ENCODE measurements at regions not wholly inside any gene's neighbourhood (a gene's known extent, or its start where the extent isn't known, plus 50 kb on each side); places are given as distances from the start of the nearest gene placed in this dataset.

- no peaks in the 10 kb centered on the region for H3K36me3 ChIP-seq (ENCODE audit: control insufficient read depth, insufficient read depth, low read length)
- Mint-ChIP-seq H3K36me3 (ENCODE audit: insufficient read depth, unreplicated experiment) (no peaks in the 10 kb centered on the region), H3K4me3 (ENCODE audit: unreplicated experiment) (no peak overlapping the region), H3K9me3 (ENCODE audit: unreplicated experiment) (no peaks in the 10 kb centered on the region), H3K27ac (ENCODE audit: unreplicated experiment) (no peak overlapping the region), H3K4me1 (ENCODE audit: low read depth, unreplicated experiment) (no peaks in the 10 kb centered on the region), H3K27me3 (ENCODE audit: insufficient read depth, unreplicated experiment) (no peaks in the 10 kb centered on the region)
- no peak overlapping the region for H3K4me3 ChIP-seq (ENCODE audit: low read depth, low read length)
- H3K4me1 ChIP-seq = no peaks in the 10 kb centered on the region
- no peaks in the 10 kb centered on the region for H3K9me3 ChIP-seq
- intact Hi-C loops (cut with micrococcal nuclease; ENCODE audit: unreplicated experiment) = no loop called here
- ChIA-PET CTCF (no interaction called here), POLR2A (interaction anchor here (0.6 kb wide), 1 partner anchor 880 kb away, joined by 7 read pairs; no protein-coding TSS in a partner anchor)
- no peaks in the 10 kb centered on the region for H3K27me3 ChIP-seq (replicated peaks; ENCODE audit: control insufficient read depth, insufficient read depth, low read length)
- BruUV-seq (replicated peaks) = no TSS peak
- TF ChIP-seq, protein P1, sequence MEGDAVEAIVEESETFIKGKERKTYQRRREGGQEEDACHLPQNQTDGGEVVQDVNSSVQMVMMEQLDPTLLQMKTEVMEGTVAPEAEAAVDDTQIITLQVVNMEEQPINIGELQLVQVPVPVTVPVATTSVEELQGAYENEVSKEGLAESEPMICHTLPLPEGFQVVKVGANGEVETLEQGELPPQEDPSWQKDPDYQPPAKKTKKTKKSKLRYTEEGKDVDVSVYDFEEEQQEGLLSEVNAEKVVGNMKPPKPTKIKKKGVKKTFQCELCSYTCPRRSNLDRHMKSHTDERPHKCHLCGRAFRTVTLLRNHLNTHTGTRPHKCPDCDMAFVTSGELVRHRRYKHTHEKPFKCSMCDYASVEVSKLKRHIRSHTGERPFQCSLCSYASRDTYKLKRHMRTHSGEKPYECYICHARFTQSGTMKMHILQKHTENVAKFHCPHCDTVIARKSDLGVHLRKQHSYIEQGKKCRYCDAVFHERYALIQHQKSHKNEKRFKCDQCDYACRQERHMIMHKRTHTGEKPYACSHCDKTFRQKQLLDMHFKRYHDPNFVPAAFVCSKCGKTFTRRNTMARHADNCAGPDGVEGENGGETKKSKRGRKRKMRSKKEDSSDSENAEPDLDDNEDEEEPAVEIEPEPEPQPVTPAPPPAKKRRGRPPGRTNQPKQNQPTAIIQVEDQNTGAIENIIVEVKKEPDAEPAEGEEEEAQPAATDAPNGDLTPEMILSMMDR (IDR thresholded peaks at IDR 0.05; ENCODE audit: insufficient read depth in 1 of 2, low read depth in 1 of 2, low read length in 1 of 2, severe bottlenecking in 1 of 2, unreplicated experiment in 1 of 2) = no peak
- no peak for DNase-seq
These were observed 476.8 kb downstream of the COG6 start for GRCh38 chr13:40132249-40132648.

- no peaks in the 10 kb centered on the region for H3K9me3 Mint-ChIP-seq (ENCODE audit: unreplicated experiment)
- TF ChIP-seq, protein P1 (IDR thresholded peaks at IDR 0.05; ENCODE audit: insufficient read depth in 1 of 2, low read depth in 1 of 2, low read length in 1 of 2, severe bottlenecking in 1 of 2, unreplicated experiment in 1 of 2) = no peak
- Histone ChIP-seq H3K4me1 (no peaks in the 10 kb centered on the region), H3K4me3 (ENCODE audit: low read depth, low read length) (no peak overlapping the region), H3K36me3 (ENCODE audit: control insufficient read depth, insufficient read depth, low read length) (no peaks in the 10 kb centered on the region), H3K27me3 (replicated peaks; ENCODE audit: control insufficient read depth, insufficient read depth, low read length) (no peaks in the 10 kb centered on the region), H3K9me3 (no peaks in the 10 kb centered on the region)
- no TSS peak for BruUV-seq (replicated peaks)
- H3K36me3 Mint-ChIP-seq (ENCODE audit: insufficient read depth, unreplicated experiment) = no peaks in the 10 kb centered on the region
- POLR2A ChIA-PET = no interaction called here
- intact Hi-C loops (cut with micrococcal nuclease; ENCODE audit: unreplicated experiment) = no loop called here
- H3K27ac Mint-ChIP-seq (ENCODE audit: unreplicated experiment) = no peak overlapping the region
- H3K4me1 Mint-ChIP-seq (ENCODE audit: low read depth, unreplicated experiment) = no peaks in the 10 kb centered on the region
- no peak overlapping the region for H3K4me3 Mint-ChIP-seq (ENCODE audit: unreplicated experiment)
- DNase-seq = no peak
- no peaks in the 10 kb centered on the region for H3K27me3 Mint-ChIP-seq (ENCODE audit: insufficient read depth, unreplicated experiment)
- CTCF ChIA-PET = no interaction called here
These were observed 481.4 kb downstream of the COG6 start for GRCh38 chr13:40136896-40137295.

DNA sequence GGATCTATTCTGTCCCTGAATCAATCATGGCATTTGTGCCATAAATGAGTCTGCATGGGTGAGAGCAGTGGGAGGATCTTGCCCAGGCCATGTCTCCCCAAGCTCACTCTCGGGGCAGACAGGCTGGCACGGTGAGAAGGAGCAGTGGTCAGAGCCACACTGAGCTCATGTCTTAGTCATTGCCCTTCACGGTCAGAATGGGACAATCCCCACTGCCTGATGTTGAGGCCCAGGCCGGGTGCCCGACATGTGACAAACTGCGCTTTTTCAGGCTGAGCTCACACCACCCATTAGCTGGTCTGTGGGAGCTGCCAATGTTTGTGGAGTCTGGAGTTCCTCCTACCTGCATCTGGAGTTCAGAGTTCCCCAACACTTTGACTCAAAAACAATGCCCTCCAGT is 481.9 kb downstream of the COG6 start:
- Mint-ChIP-seq H3K36me3 (ENCODE audit: insufficient read depth, unreplicated experiment) (no peaks in the 10 kb centered on the region), H3K27ac (ENCODE audit: unreplicated experiment) (no peak overlapping the region), H3K4me3 (ENCODE audit: unreplicated experiment) (no peak overlapping the region), H3K4me1 (ENCODE audit: low read depth, unreplicated experiment) (no peaks in the 10 kb centered on the region), H3K27me3 (ENCODE audit: insufficient read depth, unreplicated experiment) (no peaks in the 10 kb centered on the region), H3K9me3 (ENCODE audit: unreplicated experiment) (no peaks in the 10 kb centered on the region)
- H3K4me3 ChIP-seq (ENCODE audit: low read depth, low read length) = no peak overlapping the region
- no peaks in the 10 kb centered on the region for H3K36me3 ChIP-seq (ENCODE audit: control insufficient read depth, insufficient read depth, low read length)
- no peaks in the 10 kb centered on the region for H3K4me1 ChIP-seq
- TF ChIP-seq, protein P1 (IDR thresholded peaks at IDR 0.05; ENCODE audit: insufficient read depth in 1 of 2, low read depth in 1 of 2, low read length in 1 of 2, severe bottlenecking in 1 of 2, unreplicated experiment in 1 of 2) = no peak
- BruUV-seq (replicated peaks) = no TSS peak
- intact Hi-C loops (cut with micrococcal nuclease; ENCODE audit: unreplicated experiment) = no loop called here
- no peaks in the 10 kb centered on the region for H3K9me3 ChIP-seq
- POLR2A ChIA-PET = no interaction called here
- H3K27me3 ChIP-seq (replicated peaks; ENCODE audit: control insufficient read depth, insufficient read depth, low read length) = no peaks in the 10 kb centered on the region
- CTCF ChIA-PET = no interaction called here
- no peak for DNase-seq

All from Caco-2 (cell line).